ENCODE measurements at regions not wholly inside any gene's neighbourhood (a gene's known extent, or its start where the extent isn't known, plus 50 kb on each side); places are given as distances from the start of the nearest gene placed in this dataset.

DNA sequence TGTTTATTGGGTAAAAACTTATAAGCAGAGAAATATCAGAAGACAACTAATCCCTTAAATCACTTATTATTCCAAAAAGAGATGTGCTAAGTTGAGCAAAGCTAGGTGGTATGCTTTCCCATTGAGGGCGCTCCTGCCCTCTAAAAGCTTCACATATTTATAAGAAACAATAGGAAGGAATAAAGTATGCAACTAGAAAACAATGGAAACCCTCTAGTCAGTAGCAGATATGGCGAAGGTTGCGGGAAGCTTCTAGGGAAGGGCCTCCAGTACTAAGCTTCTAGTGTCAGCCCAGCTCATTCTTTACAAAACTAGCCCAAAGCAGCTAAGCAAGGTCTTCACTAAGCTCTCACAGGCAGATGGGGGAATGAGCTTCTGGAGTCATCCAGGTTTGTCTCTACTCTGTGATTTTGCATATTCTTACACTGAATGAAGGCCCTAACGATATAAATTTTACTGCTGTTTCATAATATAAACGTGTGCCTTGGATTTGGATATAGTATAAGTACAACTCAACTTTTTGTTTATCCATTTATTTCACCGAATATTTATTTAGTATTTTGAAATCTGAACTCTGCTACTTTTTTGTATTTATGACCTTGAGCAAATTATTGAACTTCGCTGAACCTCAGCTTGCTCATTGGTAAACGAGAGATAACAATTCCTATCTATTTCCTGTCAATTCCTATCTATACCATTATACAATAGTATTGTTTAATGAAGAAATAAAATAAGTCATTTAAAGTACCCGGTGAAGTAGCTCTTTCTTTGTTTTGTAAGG lies 571.4 kb downstream of the ELAVL2 start:
- no peaks in the 10 kb centered on the region for H3K36me3 ChIP-seq (ENCODE audit: low read depth)
- no peaks in the 10 kb centered on the region for H3F3A ChIP-seq (ENCODE audit: insufficient read depth)
- H3K4me1 ChIP-seq (ENCODE audit: insufficient read depth), result no peaks in the 10 kb centered on the region
- no peaks in the 10 kb centered on the region for H3K9me3 ChIP-seq (ENCODE audit: low read depth)
- H3K27ac ChIP-seq, result no peak overlapping the region
- no peak overlapping the region for H3K4me3 ChIP-seq
- H2AFZ ChIP-seq, result no peak overlapping the region
- in situ Hi-C loops (cut with MboI), result no loop called here
- no peaks in the 10 kb centered on the region for H3K27me3 ChIP-seq (replicated peaks; ENCODE audit: insufficient read depth)
- DNase-seq, result no peak
- H3K79me2 ChIP-seq (ENCODE audit: insufficient read depth), result no peaks in the 10 kb centered on the region
- no peak overlapping the region for H3K4me2 ChIP-seq (ENCODE audit: unreplicated experiment)
- WGBS, 2 experiments (ENCODE audit: low coverage in 1 of 2, low lambda C conversion rate in 2 of 2, missing lambda C conversion rate in 2 of 2), result 42 to 43% methylated on average over 9 of the region's 9 CpGs
- no peak overlapping the region for H3K9ac ChIP-seq
- no peaks in the 10 kb centered on the region for H3K9me2 ChIP-seq (ENCODE audit: insufficient read depth)
- no peaks in the 10 kb centered on the region for H4K20me1 ChIP-seq (ENCODE audit: insufficient read depth)
- no peak for TF ChIP-seq EZH2 (IDR thresholded peaks at IDR 0.05; ENCODE audit: insufficient read depth, poor library complexity, severe bottlenecking)
- TF ChIP-seq EZH2phosphoT487 (IDR thresholded peaks at IDR 0.05; ENCODE audit: insufficient read depth, low read depth), result no peak

DNA sequence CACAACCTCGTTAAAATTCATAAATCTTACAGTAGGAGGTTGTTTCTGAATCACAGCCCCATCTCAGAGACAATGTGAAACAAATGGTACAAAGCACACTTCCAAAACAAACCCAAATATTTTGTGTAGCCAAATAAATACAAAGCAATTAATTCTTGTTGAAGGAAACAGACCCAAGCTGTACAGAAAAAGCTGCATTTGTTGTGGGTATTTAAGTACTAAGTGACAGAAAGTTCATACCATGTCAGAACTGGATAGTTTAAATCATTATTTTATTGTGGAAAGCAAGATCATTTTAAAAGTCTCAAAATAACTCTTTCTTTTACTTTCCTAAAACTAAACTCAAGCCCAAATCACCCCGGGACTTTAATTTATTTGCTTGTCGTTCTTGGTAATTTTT lies 570.7 kb downstream of the ELAVL2 start:
- no peaks in the 10 kb centered on the region for H3F3A ChIP-seq (ENCODE audit: insufficient read depth)
- H3K4me3 ChIP-seq, result no peak overlapping the region
- no peaks in the 10 kb centered on the region for H3K36me3 ChIP-seq (ENCODE audit: low read depth)
- H3K79me2 ChIP-seq (ENCODE audit: insufficient read depth), result no peaks in the 10 kb centered on the region
- no peak overlapping the region for H3K27ac ChIP-seq
- WGBS, 2 experiments (ENCODE audit: low coverage in 1 of 2, low lambda C conversion rate in 2 of 2, missing lambda C conversion rate in 2 of 2), result 16 to 34% methylated on average over 3 of the region's 3 CpGs
- no peak for DNase-seq
- H3K4me1 ChIP-seq (ENCODE audit: insufficient read depth), result no peaks in the 10 kb centered on the region
- no peak overlapping the region for H3K4me2 ChIP-seq (ENCODE audit: unreplicated experiment)
- no peaks in the 10 kb centered on the region for H3K9me2 ChIP-seq (ENCODE audit: insufficient read depth)
- no peak overlapping the region for H3K9ac ChIP-seq
- H4K20me1 ChIP-seq (ENCODE audit: insufficient read depth), result no peaks in the 10 kb centered on the region
- no peak overlapping the region for H2AFZ ChIP-seq
- no peak for TF ChIP-seq EZH2 (IDR thresholded peaks at IDR 0.05; ENCODE audit: insufficient read depth, poor library complexity, severe bottlenecking)
- no peak for TF ChIP-seq EZH2phosphoT487 (IDR thresholded peaks at IDR 0.05; ENCODE audit: insufficient read depth, low read depth)
- H3K27me3 ChIP-seq (replicated peaks; ENCODE audit: insufficient read depth), result no peaks in the 10 kb centered on the region
- no peaks in the 10 kb centered on the region for H3K9me3 ChIP-seq (ENCODE audit: low read depth)
- in situ Hi-C loops (cut with MboI), result no loop called here

DNA sequence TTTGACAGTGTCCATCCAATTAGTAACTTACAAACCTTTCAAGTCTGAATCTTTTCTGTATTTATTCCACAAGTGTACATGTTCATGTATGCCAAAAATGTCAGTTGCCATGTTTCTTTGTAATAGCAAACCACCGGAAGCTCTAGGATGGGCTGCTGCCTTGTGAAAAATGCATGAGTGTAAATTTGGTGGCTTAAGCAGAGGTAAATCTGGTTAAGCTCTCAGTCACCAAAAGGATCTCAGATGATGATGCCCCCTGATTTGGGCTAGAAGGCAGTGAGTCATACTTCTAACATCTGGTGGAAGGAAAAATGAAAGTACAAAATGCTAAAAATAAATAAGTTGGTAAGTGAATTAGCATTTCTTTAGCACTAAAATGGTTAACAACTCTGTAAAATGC lies 567.5 kb downstream of the ELAVL2 start:
- no peaks in the 10 kb centered on the region for H3F3A ChIP-seq (ENCODE audit: insufficient read depth)
- no peak for DNase-seq
- H3K9me2 ChIP-seq (ENCODE audit: insufficient read depth), result no peaks in the 10 kb centered on the region
- no peaks in the 10 kb centered on the region for H3K27me3 ChIP-seq (replicated peaks; ENCODE audit: insufficient read depth)
- no peaks in the 10 kb centered on the region for H3K36me3 ChIP-seq (ENCODE audit: low read depth)
- H3K4me3 ChIP-seq, result no peak overlapping the region
- no peak overlapping the region for H3K9ac ChIP-seq
- no peaks in the 10 kb centered on the region for H3K4me1 ChIP-seq (ENCODE audit: insufficient read depth)
- H4K20me1 ChIP-seq (ENCODE audit: insufficient read depth), result no peaks in the 10 kb centered on the region
- no peak for TF ChIP-seq EZH2phosphoT487 (IDR thresholded peaks at IDR 0.05; ENCODE audit: insufficient read depth, low read depth)
- TF ChIP-seq EZH2 (IDR thresholded peaks at IDR 0.05; ENCODE audit: insufficient read depth, poor library complexity, severe bottlenecking), result no peak
- H3K9me3 ChIP-seq (ENCODE audit: low read depth), result no peaks in the 10 kb centered on the region
- no peaks in the 10 kb centered on the region for H3K79me2 ChIP-seq (ENCODE audit: insufficient read depth)
- in situ Hi-C loops (cut with MboI), result no loop called here
- H3K4me2 ChIP-seq (ENCODE audit: unreplicated experiment), result no peak overlapping the region
- 38 to 53% methylated on average over 1 of the region's 1 CpG for WGBS, 2 experiments (ENCODE audit: low coverage in 1 of 2, low lambda C conversion rate in 2 of 2, missing lambda C conversion rate in 2 of 2)
- H3K27ac ChIP-seq, result no peak overlapping the region
- H2AFZ ChIP-seq, result no peak overlapping the region

DNA sequence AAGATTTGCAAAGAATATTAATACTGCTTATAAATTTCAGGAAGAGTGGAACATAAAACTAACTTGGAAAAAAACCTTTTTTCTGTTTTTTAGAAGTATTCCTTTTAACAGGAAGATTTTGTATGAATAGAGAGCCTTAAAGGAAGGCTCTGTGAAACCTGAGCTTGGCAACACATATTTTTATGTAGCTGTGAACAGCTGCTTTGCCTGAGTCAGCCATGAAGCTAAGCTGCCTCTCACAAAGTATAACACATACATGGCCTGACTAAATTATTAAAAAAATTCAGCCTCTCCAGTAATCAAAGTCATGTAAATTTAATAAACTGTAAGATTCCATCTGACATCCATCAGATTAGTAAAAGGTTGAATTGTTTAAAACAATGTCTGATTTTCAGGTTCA lies 547.5 kb downstream of the ELAVL2 start:
- Histone ChIP-seq H3K4me1 (ENCODE audit: insufficient read depth) (no peaks in the 10 kb centered on the region), H3F3A (ENCODE audit: insufficient read depth) (no peaks in the 10 kb centered on the region), H3K79me2 (ENCODE audit: insufficient read depth) (no peaks in the 10 kb centered on the region), H3K9me3 (ENCODE audit: low read depth) (no peaks in the 10 kb centered on the region), H3K36me3 (ENCODE audit: low read depth) (no peaks in the 10 kb centered on the region), H3K27me3 (replicated peaks; ENCODE audit: insufficient read depth) (no peaks in the 10 kb centered on the region), H2AFZ (no peak overlapping the region), H3K9me2 (ENCODE audit: insufficient read depth) (no peaks in the 10 kb centered on the region), H3K9ac (no peak overlapping the region), H4K20me1 (ENCODE audit: insufficient read depth) (no peaks in the 10 kb centered on the region), H3K4me2 (ENCODE audit: unreplicated experiment) (no peak overlapping the region), H3K4me3 (no peak overlapping the region), H3K27ac (no peak overlapping the region)
- no peak for DNase-seq
- in situ Hi-C loops (cut with MboI), result no loop called here
- TF ChIP-seq EZH2phosphoT487 (IDR thresholded peaks at IDR 0.05; ENCODE audit: insufficient read depth, low read depth) (no peak), EZH2 (IDR thresholded peaks at IDR 0.05; ENCODE audit: insufficient read depth, poor library complexity, severe bottlenecking) (no peak)

DNA sequence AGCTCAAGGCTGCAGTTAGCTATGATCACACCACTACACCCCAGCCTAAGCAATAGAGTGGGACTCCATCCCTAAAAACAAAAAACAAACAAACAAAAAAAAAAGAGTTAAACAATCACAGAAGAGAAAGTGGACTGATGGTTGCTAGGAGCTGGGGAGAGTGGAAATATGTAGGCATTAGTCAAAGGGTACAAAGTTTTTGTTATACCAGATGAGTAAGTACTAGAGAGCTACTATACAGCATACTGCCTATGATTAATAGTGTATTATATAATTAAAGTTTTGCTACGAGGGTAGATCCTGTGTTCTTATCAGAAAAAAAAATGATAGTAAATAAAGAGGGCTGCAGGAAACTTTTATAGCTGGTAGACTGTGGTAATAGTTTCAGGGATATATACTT lies 538.6 kb downstream of the ELAVL2 start:
- no peaks in the 10 kb centered on the region for H3K9me2 ChIP-seq (ENCODE audit: insufficient read depth)
- in situ Hi-C loops (cut with MboI), result no loop called here

More for the DNA sequence above, 538.6 kb downstream of the ELAVL2 start:
- H3K27ac ChIP-seq, result no peak overlapping the region
- H4K20me1 ChIP-seq (ENCODE audit: insufficient read depth), result no peaks in the 10 kb centered on the region
- no peaks in the 10 kb centered on the region for H3K27me3 ChIP-seq (replicated peaks; ENCODE audit: insufficient read depth)
- H3F3A ChIP-seq (ENCODE audit: insufficient read depth), result no peaks in the 10 kb centered on the region
- no peak overlapping the region for H3K4me3 ChIP-seq
- H3K4me1 ChIP-seq (ENCODE audit: insufficient read depth), result no peaks in the 10 kb centered on the region
- H3K36me3 ChIP-seq (ENCODE audit: low read depth), result no peaks in the 10 kb centered on the region
- 0% methylated on average over 1 of the region's 1 CpG for WGBS, 2 experiments (ENCODE audit: low coverage in 1 of 2, low lambda C conversion rate in 2 of 2, missing lambda C conversion rate in 2 of 2)
- H3K9me3 ChIP-seq (ENCODE audit: low read depth), result no peaks in the 10 kb centered on the region
- H3K79me2 ChIP-seq (ENCODE audit: insufficient read depth), result no peaks in the 10 kb centered on the region
- no peak overlapping the region for H3K4me2 ChIP-seq (ENCODE audit: unreplicated experiment)
- no peak overlapping the region for H3K9ac ChIP-seq
- H2AFZ ChIP-seq, result no peak overlapping the region
- DNase-seq, result no peak
- no peak for TF ChIP-seq EZH2phosphoT487 (IDR thresholded peaks at IDR 0.05; ENCODE audit: insufficient read depth, low read depth)
- TF ChIP-seq EZH2 (IDR thresholded peaks at IDR 0.05; ENCODE audit: insufficient read depth, poor library complexity, severe bottlenecking), result no peak
